H1 (cell line): ENCODE measurements at regions not wholly inside any gene's neighbourhood (a gene's known extent, or its start where the extent isn't known, plus 50 kb on each side); places are given as distances from the start of the nearest gene placed in this dataset.

Experiments
- CBX5 ChIP-seq: fragments of 300-800, 300-1000 bp; sonication (generic); IDR thresholded peaks from 2 replicates; pipeline ENCODE4 v1.7.1; 2016; ENCODE audit warnings: antibody characterized with exemption, low read length, low read depth
- CHD2 ChIP-seq: IDR thresholded peaks from 2 replicates; pipeline ENCODE4 v1.6.1; 2012; ENCODE audit warnings: low read length, improper control_type of control experiment
- CREB1 ChIP-seq: IDR thresholded peaks from 2 replicates; pipeline ENCODE4 v1.6.1; 2012; ENCODE audit warnings: inconsistent platforms
- EP300 ChIP-seq, 2 experiments: IDR thresholded peaks; 1 replicate in 1 of 2; 2 replicates in 1 of 2; pipeline ENCODE4 v1.6.1; 2011 to 2012; ENCODE audit warnings: low read depth in 2 of 2, low read length in 2 of 2, mild to moderate bottlenecking in 2 of 2, borderline replicate concordance in 1 of 2, inconsistent platforms in 1 of 2, moderate library complexity in 1 of 2
- EZH2 ChIP-seq: fragments of 200-600 bp; sonication (generic); IDR thresholded peaks from 2 replicates; pipeline ENCODE4 v1.7.1; 2012; ENCODE audit warnings: low read depth, mild to moderate bottlenecking, moderate library complexity, low read length, inconsistent platforms; ENCODE audit not compliant: severe bottlenecking
- POLR2A ChIP-seq, 2 experiments: IDR thresholded peaks; 1 replicate in 1 of 2; 2 replicates in 1 of 2; pipeline ENCODE4 v1.6.1; 2011; ENCODE audit warnings: low read depth in 2 of 2, low read length in 2 of 2, mild to moderate bottlenecking in 2 of 2; ENCODE audit errors: control extremely low read depth in 1 of 2
- POLR2AphosphoS5 ChIP-seq: IDR thresholded peaks from 2 replicates; pipeline ENCODE4 v1.6.1; 2011; ENCODE audit warnings: low read depth, low read length
- SP1 ChIP-seq: IDR thresholded peaks from 2 replicates; pipeline ENCODE4 v1.6.1; 2011; ENCODE audit warnings: low read depth, low read length
- SP4 ChIP-seq: IDR thresholded peaks from 2 replicates; pipeline ENCODE4 v1.6.1; 2012; ENCODE audit warnings: low read length, inconsistent platforms
- SRF ChIP-seq: IDR thresholded peaks from 2 replicates; pipeline ENCODE4 v1.6.1; 2011; ENCODE audit warnings: mild to moderate bottlenecking, low read depth, low read length, moderate library complexity
- ZNF274 ChIP-seq: IDR thresholded peaks from 2 replicates; pipeline ENCODE4 v1.7.0; 2012; ENCODE audit warnings: low read length, borderline replicate concordance; ENCODE audit errors: extremely low read depth
- TF ChIP-seq, protein P1 (sequence below), 3 experiments: IDR thresholded peaks; 1 replicate in 2 of 3; 2 replicates in 1 of 3; pipeline versions ENCODE4 v1.5.1 to v1.6.1; 2011; ENCODE audit warnings: low read length in 3 of 3, mild to moderate bottlenecking in 3 of 3, inconsistent platforms in 2 of 3, low read depth in 1 of 3, moderate library complexity in 1 of 3; ENCODE audit not compliant: insufficient read depth in 1 of 3; ENCODE audit errors: control extremely low read depth in 1 of 3
- TF ChIP-seq, protein P2 (sequence below): IDR thresholded peaks from 2 replicates; pipeline ENCODE4 v1.6.1; 2012; ENCODE audit warnings: inconsistent platforms
- TF ChIP-seq, protein P3 (sequence below): IDR thresholded peaks from 2 replicates; pipeline ENCODE4 v1.6.1; 2012; ENCODE audit warnings: low read length, inconsistent platforms

- TF ChIP-seq EZH2 (no peak), EP300 (IDR thresholded peaks at IDR 0.05; ENCODE audit: borderline replicate concordance in 1 of 2, low read depth in 2 of 2, low read length in 2 of 2) (no peak), SP4 (no peak), POLR2A (IDR thresholded peaks at IDR 0.05; ENCODE audit: control extremely low read depth in 1 of 2, low read depth in 2 of 2, low read length in 2 of 2) (no peak), CBX5 (no peak), CREB1 (no peak), POLR2AphosphoS5 (no peak), ZNF274 (no peak), SRF (no peak), CHD2 (no peak), SP1 (no peak)
- TF ChIP-seq, protein P1, sequence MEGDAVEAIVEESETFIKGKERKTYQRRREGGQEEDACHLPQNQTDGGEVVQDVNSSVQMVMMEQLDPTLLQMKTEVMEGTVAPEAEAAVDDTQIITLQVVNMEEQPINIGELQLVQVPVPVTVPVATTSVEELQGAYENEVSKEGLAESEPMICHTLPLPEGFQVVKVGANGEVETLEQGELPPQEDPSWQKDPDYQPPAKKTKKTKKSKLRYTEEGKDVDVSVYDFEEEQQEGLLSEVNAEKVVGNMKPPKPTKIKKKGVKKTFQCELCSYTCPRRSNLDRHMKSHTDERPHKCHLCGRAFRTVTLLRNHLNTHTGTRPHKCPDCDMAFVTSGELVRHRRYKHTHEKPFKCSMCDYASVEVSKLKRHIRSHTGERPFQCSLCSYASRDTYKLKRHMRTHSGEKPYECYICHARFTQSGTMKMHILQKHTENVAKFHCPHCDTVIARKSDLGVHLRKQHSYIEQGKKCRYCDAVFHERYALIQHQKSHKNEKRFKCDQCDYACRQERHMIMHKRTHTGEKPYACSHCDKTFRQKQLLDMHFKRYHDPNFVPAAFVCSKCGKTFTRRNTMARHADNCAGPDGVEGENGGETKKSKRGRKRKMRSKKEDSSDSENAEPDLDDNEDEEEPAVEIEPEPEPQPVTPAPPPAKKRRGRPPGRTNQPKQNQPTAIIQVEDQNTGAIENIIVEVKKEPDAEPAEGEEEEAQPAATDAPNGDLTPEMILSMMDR (IDR thresholded peaks at IDR 0.05; ENCODE audit: control extremely low read depth in 1 of 3, insufficient read depth in 1 of 3, low read depth in 1 of 3, low read length in 3 of 3) = no peak
- TF ChIP-seq, protein P2, sequence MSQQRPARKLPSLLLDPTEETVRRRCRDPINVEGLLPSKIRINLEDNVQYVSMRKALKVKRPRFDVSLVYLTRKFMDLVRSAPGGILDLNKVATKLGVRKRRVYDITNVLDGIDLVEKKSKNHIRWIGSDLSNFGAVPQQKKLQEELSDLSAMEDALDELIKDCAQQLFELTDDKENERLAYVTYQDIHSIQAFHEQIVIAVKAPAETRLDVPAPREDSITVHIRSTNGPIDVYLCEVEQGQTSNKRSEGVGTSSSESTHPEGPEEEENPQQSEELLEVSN = no peak
- TF ChIP-seq, protein P3, sequence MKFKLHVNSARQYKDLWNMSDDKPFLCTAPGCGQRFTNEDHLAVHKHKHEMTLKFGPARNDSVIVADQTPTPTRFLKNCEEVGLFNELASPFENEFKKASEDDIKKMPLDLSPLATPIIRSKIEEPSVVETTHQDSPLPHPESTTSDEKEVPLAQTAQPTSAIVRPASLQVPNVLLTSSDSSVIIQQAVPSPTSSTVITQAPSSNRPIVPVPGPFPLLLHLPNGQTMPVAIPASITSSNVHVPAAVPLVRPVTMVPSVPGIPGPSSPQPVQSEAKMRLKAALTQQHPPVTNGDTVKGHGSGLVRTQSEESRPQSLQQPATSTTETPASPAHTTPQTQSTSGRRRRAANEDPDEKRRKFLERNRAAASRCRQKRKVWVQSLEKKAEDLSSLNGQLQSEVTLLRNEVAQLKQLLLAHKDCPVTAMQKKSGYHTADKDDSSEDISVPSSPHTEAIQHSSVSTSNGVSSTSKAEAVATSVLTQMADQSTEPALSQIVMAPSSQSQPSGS = no peak
Measured at GRCh38 chr16:50479771-50480170, 68.4 kb upstream of the NKD1 start.
